ENCODE measurements at regions not wholly inside any gene's neighbourhood (a gene's known extent, or its start where the extent isn't known, plus 50 kb on each side); places are given as distances from the start of the nearest gene placed in this dataset.

DNA sequence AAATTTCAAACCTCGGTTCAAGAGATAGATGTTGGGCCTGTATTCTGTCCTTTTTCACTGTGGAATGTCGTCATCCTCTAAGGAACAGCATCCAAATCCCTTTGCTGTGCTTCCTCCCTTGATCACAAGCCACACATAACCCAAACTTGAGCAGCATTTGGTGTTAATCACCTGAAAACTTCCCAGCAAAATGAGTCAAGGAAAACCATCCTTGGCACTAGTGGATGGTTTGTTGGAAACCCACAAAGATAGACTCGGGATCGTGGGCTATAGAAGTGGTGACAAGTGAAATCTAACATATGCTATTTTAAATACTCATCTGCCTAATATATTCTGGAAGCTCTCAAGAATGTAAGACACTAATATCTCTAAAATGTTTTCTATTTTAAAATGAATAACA lies 459.1 kb downstream of the SETD4 start:
- Histone ChIP-seq H3K4me3 (ENCODE audit: low read length, poor library complexity, severe bottlenecking) (no peak overlapping the region), H3K9me3 (ENCODE audit: insufficient read depth, low read depth, low read length) (no peaks in the 10 kb centered on the region), H3F3A (ENCODE audit: low read depth) (no peaks in the 10 kb centered on the region), H2AFZ (ENCODE audit: low read length) (no peak overlapping the region), H3K4me1 (ENCODE audit: insufficient read depth, low read length, poor library complexity, severe bottlenecking) (no peaks in the 10 kb centered on the region), H3K79me2 (ENCODE audit: insufficient read depth, low read length) (no peaks in the 10 kb centered on the region), H3K36me3 (ENCODE audit: insufficient read depth, low read length) (no peaks in the 10 kb centered on the region), H4K20me1 (ENCODE audit: insufficient read depth, low read length, poor library complexity, severe bottlenecking) (no peaks in the 10 kb centered on the region), H3K9me2 (replicated peaks; ENCODE audit: low read depth, low read length) (no peaks in the 10 kb centered on the region), H3K9ac (ENCODE audit: low read depth, low read length, poor library complexity, severe bottlenecking) (no peak overlapping the region), H3K27me3 (ENCODE audit: insufficient read depth, low read length, poor library complexity, severe bottlenecking) (peaks cover 3% of the 10 kb centered on the region), H3K4me2 (ENCODE audit: low read depth, low read length, poor library complexity, severe bottlenecking) (no peak overlapping the region)
- TF ChIP-seq CTCF (conservative IDR thresholded peaks at IDR 0.05; ENCODE audit: low read length) (no peak), EZH2phosphoT487 (IDR thresholded peaks at IDR 0.05; ENCODE audit: borderline replicate concordance) (no peak)

GRCh38 chr21:35599164-35599563 lies 461.2 kb downstream of the SETD4 start:
- Histone ChIP-seq H3K9me2 (replicated peaks; ENCODE audit: low read depth, low read length) (no peaks in the 10 kb centered on the region), H4K20me1 (ENCODE audit: insufficient read depth, low read length, poor library complexity, severe bottlenecking) (no peaks in the 10 kb centered on the region), H3K27me3 (ENCODE audit: insufficient read depth, low read length, poor library complexity, severe bottlenecking) (no peaks in the 10 kb centered on the region), H2AFZ (ENCODE audit: low read length) (no peak overlapping the region), H3K4me3 (ENCODE audit: low read length, poor library complexity, severe bottlenecking) (no peak overlapping the region), H3F3A (ENCODE audit: low read depth) (no peaks in the 10 kb centered on the region), H3K9ac (ENCODE audit: low read depth, low read length, poor library complexity, severe bottlenecking) (no peak overlapping the region), H3K36me3 (ENCODE audit: insufficient read depth, low read length) (no peaks in the 10 kb centered on the region), H3K9me3 (ENCODE audit: insufficient read depth, low read depth, low read length) (no peaks in the 10 kb centered on the region), H3K4me1 (ENCODE audit: insufficient read depth, low read length, poor library complexity, severe bottlenecking) (no peaks in the 10 kb centered on the region), H3K4me2 (ENCODE audit: low read depth, low read length, poor library complexity, severe bottlenecking) (no peak overlapping the region), H3K79me2 (ENCODE audit: insufficient read depth, low read length) (no peaks in the 10 kb centered on the region)
- TF ChIP-seq EZH2phosphoT487 (IDR thresholded peaks at IDR 0.05; ENCODE audit: borderline replicate concordance) (no peak), CTCF (conservative IDR thresholded peaks at IDR 0.05; ENCODE audit: low read length) (no peak)

GRCh38 chr21:35597750-35598339 lies 462.5 kb downstream of the SETD4 start:
- no peak overlapping the region for H3K9ac ChIP-seq (ENCODE audit: low read depth, low read length, poor library complexity, severe bottlenecking)
- no peak for TF ChIP-seq EZH2phosphoT487 (IDR thresholded peaks at IDR 0.05; ENCODE audit: borderline replicate concordance)
- no peaks in the 10 kb centered on the region for H3K36me3 ChIP-seq (ENCODE audit: insufficient read depth, low read length)
- H3K4me1 ChIP-seq (ENCODE audit: insufficient read depth, low read length, poor library complexity, severe bottlenecking) = no peaks in the 10 kb centered on the region
- H4K20me1 ChIP-seq (ENCODE audit: insufficient read depth, low read length, poor library complexity, severe bottlenecking) = no peaks in the 10 kb centered on the region
- no peaks in the 10 kb centered on the region for H3F3A ChIP-seq (ENCODE audit: low read depth)
- H3K9me2 ChIP-seq (replicated peaks; ENCODE audit: low read depth, low read length) = no peaks in the 10 kb centered on the region
- H3K4me2 ChIP-seq (ENCODE audit: low read depth, low read length, poor library complexity, severe bottlenecking) = no peak overlapping the region
- H3K27me3 ChIP-seq (ENCODE audit: insufficient read depth, low read length, poor library complexity, severe bottlenecking) = no peaks in the 10 kb centered on the region
- H3K4me3 ChIP-seq (ENCODE audit: low read length, poor library complexity, severe bottlenecking) = no peak overlapping the region
- no peak overlapping the region for H2AFZ ChIP-seq (ENCODE audit: low read length)
- no peaks in the 10 kb centered on the region for H3K9me3 ChIP-seq (ENCODE audit: insufficient read depth, low read depth, low read length)
- no peaks in the 10 kb centered on the region for H3K79me2 ChIP-seq (ENCODE audit: insufficient read depth, low read length)

GRCh38 chr21:35594905-35595304 lies 465.4 kb downstream of the SETD4 start:
- no peak for TF ChIP-seq CTCF (conservative IDR thresholded peaks at IDR 0.05; ENCODE audit: low read length)
- no peak for TF ChIP-seq EZH2phosphoT487 (IDR thresholded peaks at IDR 0.05; ENCODE audit: borderline replicate concordance)
- no peaks in the 10 kb centered on the region for H3K27me3 ChIP-seq (ENCODE audit: insufficient read depth, low read length, poor library complexity, severe bottlenecking)
- H3K79me2 ChIP-seq (ENCODE audit: insufficient read depth, low read length) = no peaks in the 10 kb centered on the region
- no peaks in the 10 kb centered on the region for H3F3A ChIP-seq (ENCODE audit: low read depth)
- no peak overlapping the region for H3K4me3 ChIP-seq (ENCODE audit: low read length, poor library complexity, severe bottlenecking)
- H3K9ac ChIP-seq (ENCODE audit: low read depth, low read length, poor library complexity, severe bottlenecking) = no peak overlapping the region
- no peaks in the 10 kb centered on the region for H3K9me3 ChIP-seq (ENCODE audit: insufficient read depth, low read depth, low read length)
- no peak overlapping the region for H3K4me2 ChIP-seq (ENCODE audit: low read depth, low read length, poor library complexity, severe bottlenecking)
- H3K9me2 ChIP-seq (replicated peaks; ENCODE audit: low read depth, low read length) = no peaks in the 10 kb centered on the region
- H3K36me3 ChIP-seq (ENCODE audit: insufficient read depth, low read length) = no peaks in the 10 kb centered on the region
- no peaks in the 10 kb centered on the region for H4K20me1 ChIP-seq (ENCODE audit: insufficient read depth, low read length, poor library complexity, severe bottlenecking)
- no peaks in the 10 kb centered on the region for H3K4me1 ChIP-seq (ENCODE audit: insufficient read depth, low read length, poor library complexity, severe bottlenecking)
- no peak overlapping the region for H2AFZ ChIP-seq (ENCODE audit: low read length)
